ENCODE measurements at regions not wholly inside any gene's neighbourhood (a gene's known extent, or its start where the extent isn't known, plus 50 kb on each side); places are given as distances from the start of the nearest gene placed in this dataset.

GRCh38 chr7:130926001-130926691, 192.1 kb upstream of the KLF14 start:
- TF ChIP-seq CTCF (conservative IDR thresholded peaks at IDR 0.05; ENCODE audit: low read depth, low read length) = no peak
- TF ChIP-seq EZH2 (IDR thresholded peaks at IDR 0.05; ENCODE audit: borderline replicate concordance, low read depth, low read length, poor library complexity, severe bottlenecking) = no peak

Measured in A673 (cell line).